ENCODE measurements at regions not wholly inside any gene's neighbourhood (a gene's known extent, or its start where the extent isn't known, plus 50 kb on each side); places are given as distances from the start of the nearest gene placed in this dataset.

GRCh38 chr5:96155147-96155546 lies 193.5 kb upstream of the ELL2 start:
- TF ChIP-seq, protein P1, sequence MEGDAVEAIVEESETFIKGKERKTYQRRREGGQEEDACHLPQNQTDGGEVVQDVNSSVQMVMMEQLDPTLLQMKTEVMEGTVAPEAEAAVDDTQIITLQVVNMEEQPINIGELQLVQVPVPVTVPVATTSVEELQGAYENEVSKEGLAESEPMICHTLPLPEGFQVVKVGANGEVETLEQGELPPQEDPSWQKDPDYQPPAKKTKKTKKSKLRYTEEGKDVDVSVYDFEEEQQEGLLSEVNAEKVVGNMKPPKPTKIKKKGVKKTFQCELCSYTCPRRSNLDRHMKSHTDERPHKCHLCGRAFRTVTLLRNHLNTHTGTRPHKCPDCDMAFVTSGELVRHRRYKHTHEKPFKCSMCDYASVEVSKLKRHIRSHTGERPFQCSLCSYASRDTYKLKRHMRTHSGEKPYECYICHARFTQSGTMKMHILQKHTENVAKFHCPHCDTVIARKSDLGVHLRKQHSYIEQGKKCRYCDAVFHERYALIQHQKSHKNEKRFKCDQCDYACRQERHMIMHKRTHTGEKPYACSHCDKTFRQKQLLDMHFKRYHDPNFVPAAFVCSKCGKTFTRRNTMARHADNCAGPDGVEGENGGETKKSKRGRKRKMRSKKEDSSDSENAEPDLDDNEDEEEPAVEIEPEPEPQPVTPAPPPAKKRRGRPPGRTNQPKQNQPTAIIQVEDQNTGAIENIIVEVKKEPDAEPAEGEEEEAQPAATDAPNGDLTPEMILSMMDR (conservative IDR thresholded peaks at IDR 0.05), result no peak
- TF ChIP-seq ZFX (IDR thresholded peaks at IDR 0.05), result no peak

Measured in C4-2B (cell line).